Esophagus muscularis mucosa (tissue), 4 donors: ENCODE measurements at regions not wholly inside any gene's neighbourhood (a gene's known extent, or its start where the extent isn't known, plus 50 kb on each side); places are given as distances from the start of the nearest gene placed in this dataset.

Experiments used
- DNase-seq: peaks from one replicate; pipeline ENCODE4 v3.0.0-alpha.2; 2017; ENCODE audit errors: extremely low spot score
- H3K27ac ChIP-seq, 4 donors: fragments of 200-600 bp; sonication (generic); replicated peaks in 1 of 4; 1 replicate in 3 of 4; 2 replicates in 1 of 4; pipeline ENCODE4 v1.5.1; 2016 to 2019; ENCODE audit warnings: mild to moderate bottlenecking in 1 of 4
- H3K27me3 ChIP-seq, 4 donors: fragments of 200-600 bp; sonication (generic); one replicate each; pipeline versions ENCODE4 v1.5.1 to v1.6.0; 2016 to 2019
- H3K36me3 ChIP-seq, 4 donors: fragments of 200-600 bp; sonication (generic); one replicate each; pipeline ENCODE4 v1.5.1; 2016 to 2019
- H3K4me1 ChIP-seq, 4 donors: fragments of 200-600 bp; sonication (generic); one replicate each; pipeline ENCODE4 v1.5.1; 2016 to 2019
- H3K4me3 ChIP-seq, 4 donors: fragments of 200-600 bp; sonication (generic); 1 replicate in 2 of 4; 2 replicates in 2 of 4; pipeline ENCODE4 v1.5.1; 2016 to 2019; ENCODE audit warnings: mild to moderate bottlenecking in 4 of 4, moderate library complexity in 1 of 4
- H3K9me3 ChIP-seq, 4 donors: fragments of 200-600 bp; sonication (generic); 1 replicate in 3 of 4; 2 replicates in 1 of 4; pipeline ENCODE4 v1.5.1; 2016 to 2019
- CTCF ChIP-seq, 3 experiments: fragments of 200-600 bp in 2 of 3; fragments of 450-650 bp in 1 of 3; sonication (generic) in 2 of 3; IDR thresholded peaks; one replicate each; pipeline ENCODE4 v1.5.1; 2017 to 2019; ENCODE audit warnings: antibody characterized with exemption in 3 of 3, mild to moderate bottlenecking in 2 of 3, moderate library complexity in 1 of 3
- EP300 ChIP-seq: sonication (generic); formaldehyde crosslinking; IDR thresholded peaks from one replicate; pipeline ENCODE4 v1.6.1; 2017; ENCODE audit warnings: antibody characterized with exemption
- POLR2A ChIP-seq: fragments of 450-650 bp; IDR thresholded peaks from one replicate; pipeline ENCODE4 v1.6.1; 2017; ENCODE audit warnings: antibody characterized with exemption, moderate library complexity, mild to moderate bottlenecking, low read depth
- POLR2AphosphoS5 ChIP-seq, 2 donors: sonication (generic); formaldehyde crosslinking; IDR thresholded peaks; one replicate each; pipeline ENCODE4 v1.6.1; 2017; ENCODE audit warnings: antibody characterized with exemption in 2 of 2
- WGBS: methylation state at CpG from one replicate; pipeline ENCODE4 v1.1.5; 2018; 5-methylcytosine and 5-hydroxymethylcytosine counted together
- intact Hi-C: fragments of 100-400 bp; cut with DNase I; formaldehyde crosslinking; loops from one replicate; pipeline ENCODE4 v1.15.1; 2023

DNA sequence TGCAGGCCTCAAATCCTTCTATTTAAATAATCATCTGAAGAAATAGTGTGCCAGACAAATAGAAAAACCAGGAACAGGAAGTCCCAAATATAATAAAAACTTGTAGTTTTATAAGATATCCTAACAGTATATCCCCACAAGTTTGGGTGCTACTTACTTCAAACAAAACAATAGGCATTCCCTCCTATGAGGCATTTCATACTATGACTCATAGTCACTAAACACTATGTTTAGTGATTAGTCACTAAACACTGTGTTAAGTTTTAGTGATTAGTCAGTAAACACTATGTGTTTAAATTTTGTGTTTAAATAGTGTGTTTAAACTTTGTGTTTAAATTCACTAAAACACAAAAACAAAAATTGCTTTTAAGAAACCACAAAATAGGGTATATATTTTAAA is 407.0 kb upstream of the CDH19 start:
- DNase-seq, result no peak
- no peaks in the 10 kb centered on the region for H3K27me3 ChIP-seq
- no peak overlapping the region for H3K27ac ChIP-seq
- no peak overlapping the region for H3K4me3 ChIP-seq
- H3K36me3 ChIP-seq, result no peaks in the 10 kb centered on the region
- intact Hi-C loops, result no loop called here
- TF ChIP-seq EP300 (no peak), POLR2AphosphoS5 (IDR thresholded peaks at IDR 0.05) (no peak), POLR2A (no peak), CTCF (IDR thresholded peaks at IDR 0.05) (no peak)
- H3K9me3 ChIP-seq, result no peaks in the 10 kb centered on the region
- H3K4me1 ChIP-seq, result no peaks in the 10 kb centered on the region

- 88% methylated on average over 1 of the region's 1 CpG for WGBS
- no peak for TF ChIP-seq POLR2A
- TF ChIP-seq CTCF (IDR thresholded peaks at IDR 0.05), result no peak
- TF ChIP-seq POLR2AphosphoS5 (IDR thresholded peaks at IDR 0.05), result no peak
- TF ChIP-seq EP300, result no peak
Observed at GRCh38 chr18:67007999-67008398, 404.1 kb upstream of the CDH19 start.

DNA sequence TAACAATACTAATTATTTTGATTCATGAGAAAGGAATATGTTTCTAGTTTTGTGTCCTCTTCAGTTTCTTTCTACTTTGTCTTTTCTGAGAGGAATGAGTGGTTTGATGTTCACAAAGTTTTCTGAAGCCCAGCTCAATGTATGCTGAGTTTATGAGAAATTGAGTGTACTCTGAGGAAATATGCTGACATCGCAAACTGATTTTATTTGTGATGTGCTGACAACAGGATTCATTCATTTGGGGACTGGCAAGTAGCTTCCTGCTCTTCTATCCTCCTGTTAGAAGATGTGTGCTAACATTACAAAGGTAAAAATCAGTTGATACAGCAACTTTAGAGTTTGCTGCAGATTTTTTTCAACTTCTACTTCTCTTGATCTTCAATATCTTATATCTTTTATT is 403.2 kb upstream of the CDH19 start:
- H3K27me3 ChIP-seq, result no peaks in the 10 kb centered on the region
- no peak overlapping the region for H3K4me3 ChIP-seq
- 100% methylated on average over 1 of the region's 1 CpG for WGBS
- no peak overlapping the region for H3K27ac ChIP-seq
- H3K4me1 ChIP-seq, result no peaks in the 10 kb centered on the region
- no peaks in the 10 kb centered on the region for H3K9me3 ChIP-seq
- intact Hi-C loops, result no loop called here
- H3K36me3 ChIP-seq, result no peaks in the 10 kb centered on the region
- TF ChIP-seq POLR2A, result no peak
- no peak for DNase-seq

More at GRCh38 chr18:67007999-67008398, 404.1 kb upstream of the CDH19 start:
- Histone ChIP-seq H3K36me3 (no peaks in the 10 kb centered on the region), H3K9me3 (no peaks in the 10 kb centered on the region), H3K27ac (no peak overlapping the region), H3K4me3 (no peak overlapping the region), H3K27me3 (no peaks in the 10 kb centered on the region), H3K4me1 (no peaks in the 10 kb centered on the region)
- no peak for DNase-seq
- intact Hi-C loops, result no loop called here

- WGBS, result 56% methylated on average over 4 of the region's 4 CpGs
- no peak for DNase-seq
- intact Hi-C loops, result no loop called here
Observed at GRCh38 chr18:67001052-67001451, 397.2 kb upstream of the CDH19 start.

DNA sequence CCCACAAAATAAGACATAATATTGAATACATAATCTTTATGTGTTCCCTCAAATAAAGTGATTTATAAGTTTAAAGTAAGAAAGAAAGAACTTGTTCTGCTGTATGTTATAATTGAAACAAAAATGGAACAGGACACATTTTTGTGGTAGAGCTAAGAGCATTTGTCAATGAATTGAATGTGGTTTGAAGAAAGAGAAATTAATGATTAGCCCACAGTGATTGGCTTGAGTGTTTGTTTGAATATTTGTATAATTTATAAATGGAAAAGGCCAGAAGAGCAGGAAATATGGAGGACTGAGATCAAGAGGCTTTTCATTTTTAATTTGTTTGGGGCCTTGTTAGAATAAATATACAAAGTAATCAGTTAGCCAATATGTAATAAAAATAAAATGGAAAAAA is 395.1 kb upstream of the CDH19 start:
- no peak for DNase-seq
- intact Hi-C loops, result no loop called here
- H3K4me3 ChIP-seq, result no peak overlapping the region
- TF ChIP-seq POLR2A (no peak), CTCF (IDR thresholded peaks at IDR 0.05) (no peak), POLR2AphosphoS5 (IDR thresholded peaks at IDR 0.05) (no peak), EP300 (no peak)
- H3K4me1 ChIP-seq, result no peaks in the 10 kb centered on the region
- H3K27me3 ChIP-seq, result no peaks in the 10 kb centered on the region
- no peaks in the 10 kb centered on the region for H3K9me3 ChIP-seq
- H3K36me3 ChIP-seq, result no peaks in the 10 kb centered on the region
- H3K27ac ChIP-seq, result no peak overlapping the region

More at GRCh38 chr18:67001052-67001451, 397.2 kb upstream of the CDH19 start:
- Histone ChIP-seq H3K36me3 (no peaks in the 10 kb centered on the region), H3K9me3 (no peaks in the 10 kb centered on the region), H3K4me3 (no peak overlapping the region), H3K4me1 (no peaks in the 10 kb centered on the region), H3K27ac (no peak overlapping the region), H3K27me3 (no peaks in the 10 kb centered on the region)
- no peak for TF ChIP-seq EP300

DNA sequence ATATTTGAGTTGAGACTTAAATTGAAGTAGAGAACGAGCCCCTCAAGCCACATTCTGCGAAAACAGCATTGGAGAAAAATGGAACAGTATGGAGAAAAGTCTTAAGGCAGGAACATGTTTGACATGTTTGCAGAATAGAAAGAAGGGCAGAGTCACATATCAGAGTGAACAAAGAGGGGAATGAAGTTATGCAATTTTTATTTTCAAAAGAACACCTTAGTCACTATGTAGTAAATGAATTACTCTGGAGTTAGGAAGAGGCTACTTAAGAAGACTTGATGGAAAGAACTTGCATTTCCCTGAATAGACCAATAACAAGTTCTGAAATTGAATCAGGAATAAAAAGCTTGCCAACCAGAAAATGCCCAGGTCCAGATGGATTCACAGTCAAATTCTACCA is 391.4 kb upstream of the CDH19 start:
- WGBS, result 88% methylated on average over 2 of the region's 2 CpGs
- H3K9me3 ChIP-seq, result no peaks in the 10 kb centered on the region
- intact Hi-C loops, result no loop called here

More for the DNA sequence above, 391.4 kb upstream of the CDH19 start:
- no peak for DNase-seq
- no peak for TF ChIP-seq POLR2A
- TF ChIP-seq POLR2AphosphoS5 (IDR thresholded peaks at IDR 0.05), result no peak
- TF ChIP-seq EP300, result no peak
- no peak for TF ChIP-seq CTCF (IDR thresholded peaks at IDR 0.05)
- no peak overlapping the region for H3K27ac ChIP-seq
- no peaks in the 10 kb centered on the region for H3K4me1 ChIP-seq
- no peaks in the 10 kb centered on the region for H3K36me3 ChIP-seq
- H3K27me3 ChIP-seq, result no peaks in the 10 kb centered on the region
- H3K4me3 ChIP-seq, result no peak overlapping the region
